Neural progenitor cell (in vitro differentiated cells): ENCODE measurements at regions not wholly inside any gene's neighbourhood (a gene's known extent, or its start where the extent isn't known, plus 50 kb on each side); places are given as distances from the start of the nearest gene placed in this dataset.
"Not testable (repeated sequence)": the region's sequence is repeated elsewhere in the genome, so short reads cannot be mapped to it uniquely, and the experiment has no call there.

Experiments
- CTCF ChIP-seq: fragments of 200-600 bp; sonication (generic); IDR thresholded peaks from 2 replicates; pipeline ENCODE4 v1.5.1; 2017; ENCODE audit warnings: antibody characterized with exemption, mild to moderate bottlenecking
- EZH2 ChIP-seq: fragments of 200-600 bp; sonication (generic); IDR thresholded peaks from 2 replicates; pipeline ENCODE4 v1.6.1; 2017; ENCODE audit warnings: antibody characterized with exemption, mild to moderate bottlenecking, moderate library complexity
- EZH2phosphoT487 ChIP-seq: fragments of 200-600 bp; sonication (generic); IDR thresholded peaks from 2 replicates; pipeline ENCODE4 v1.6.1; 2017; ENCODE audit warnings: antibody characterized with exemption

DNA sequence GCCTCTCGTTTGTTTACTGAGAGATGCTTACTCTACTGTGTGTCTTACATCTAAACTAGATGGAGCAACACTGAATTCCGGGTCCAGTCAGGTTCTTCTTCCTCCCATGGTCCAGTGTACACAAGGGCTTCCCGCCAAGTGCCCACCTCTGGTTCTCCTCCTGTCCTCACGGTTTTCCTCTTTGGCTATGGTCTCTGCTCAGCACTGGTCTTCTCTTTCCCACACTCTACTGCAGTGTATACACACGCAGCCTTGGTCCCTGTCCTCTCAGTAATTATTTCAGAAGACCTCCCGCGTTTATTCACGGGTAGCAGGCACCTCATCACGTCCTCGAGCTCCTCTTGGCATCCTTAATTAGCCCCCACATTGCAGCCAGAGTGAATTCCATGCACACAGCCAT is 91.4 kb upstream of the PABPC3 start:
- not testable (repeated sequence) for TF ChIP-seq EZH2, CTCF, EZH2phosphoT487
